Erythroblast (primary cell): ENCODE measurements at regions not wholly inside any gene's neighbourhood (a gene's known extent, or its start where the extent isn't known, plus 50 kb on each side); places are given as distances from the start of the nearest gene placed in this dataset.

Experiments used
- GATA1 ChIP-seq: IDR thresholded peaks from 2 replicates; pipeline ENCODE4 v1.6.1; 2011; ENCODE audit warnings: low read depth, mild to moderate bottlenecking, control low read depth, low read length, moderate library complexity
- POLR2A ChIP-seq: IDR thresholded peaks from 2 replicates; pipeline ENCODE4 v1.6.1; 2011; ENCODE audit warnings: mild to moderate bottlenecking, low read length

DNA sequence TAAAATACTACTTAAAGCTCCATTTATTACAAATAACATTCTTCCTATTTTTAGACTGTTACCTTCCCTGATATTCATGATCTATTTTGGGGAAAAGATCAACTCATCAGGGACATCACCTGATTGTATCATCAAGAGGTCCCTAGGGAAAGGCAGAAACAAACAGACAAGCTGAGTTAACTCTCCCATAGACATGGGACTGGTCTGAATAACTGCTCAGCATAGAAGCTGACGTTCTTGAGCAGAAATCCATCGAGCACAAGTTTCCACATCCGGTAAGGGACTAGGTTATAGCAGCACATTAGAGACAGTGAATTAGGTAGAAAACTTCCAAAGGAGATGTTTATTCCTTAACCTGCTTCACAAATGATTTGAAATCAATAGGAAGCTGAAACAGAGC is 1100.4 kb upstream of the SLC39A10 start:
- TF ChIP-seq POLR2A (no peak), GATA1 (no peak)
